GM23338 (cell line): ENCODE measurements at regions not wholly inside any gene's neighbourhood (a gene's known extent, or its start where the extent isn't known, plus 50 kb on each side); places are given as distances from the start of the nearest gene placed in this dataset.

Experiments used
- ATAC-seq: fragments of 200-7000 bp; cut with Tn5 transposase; 3 replicates; pipeline ENCODE4 v1.9.1; 2020
- DNase-seq: peaks from one replicate; pipeline ENCODE4 v3.0.0-alpha.2; 2015; ENCODE audit warnings: low spot score
- H2AFZ ChIP-seq: fragments of 200-600 bp; sonication (generic); 2 replicates; pipeline ENCODE4 v1.8.0; 2016; ENCODE audit warnings: antibody characterized with exemption, mild to moderate bottlenecking, moderate library complexity
- H3F3A ChIP-seq: fragments of 200-600 bp; sonication (generic); replicated peaks from 2 replicates; pipeline ENCODE4 v1.8.0; 2017; ENCODE audit warnings: antibody characterized with exemption, mixed run types, low read depth
- H3K27ac ChIP-seq: fragments of 200-600 bp; sonication (generic); 2 replicates; pipeline ENCODE4 v1.6.1; 2016; ENCODE audit warnings: low read depth
- H3K27me3 ChIP-seq: fragments of 200-600 bp; sonication (generic); 2 replicates; pipeline ENCODE4 v1.8.0; 2016; ENCODE audit warnings: mild to moderate bottlenecking, mixed run types, moderate library complexity; ENCODE audit not compliant: insufficient read depth
- H3K36me3 ChIP-seq: fragments of 200-600 bp; sonication (generic); 2 replicates; pipeline ENCODE4 v1.8.0; 2016; ENCODE audit warnings: mild to moderate bottlenecking; ENCODE audit not compliant: insufficient read depth
- H3K4me1 ChIP-seq: fragments of 200-600 bp; sonication (generic); 2 replicates; pipeline ENCODE4 v1.8.0; 2016; ENCODE audit warnings: mild to moderate bottlenecking, moderate library complexity; ENCODE audit not compliant: insufficient read depth
- H3K4me2 ChIP-seq: fragments of 200-600 bp; sonication (generic); 2 replicates; pipeline ENCODE4 v1.7.1; 2017; ENCODE audit warnings: mixed run types
- H3K4me3 ChIP-seq: fragments of 200-600 bp; sonication (generic); 2 replicates; pipeline ENCODE4 v1.6.1; 2016; ENCODE audit warnings: mixed run types
- H3K79me2 ChIP-seq: fragments of 200-600 bp; sonication (generic); replicated peaks from 2 replicates; pipeline ENCODE4 v1.8.0; 2017; ENCODE audit warnings: mild to moderate bottlenecking; ENCODE audit not compliant: insufficient read depth
- H3K9me2 ChIP-seq: fragments of 200-600 bp; sonication (generic); 2 replicates; pipeline ENCODE4 v1.8.0; 2017; ENCODE audit not compliant: insufficient read depth
- H4K20me1 ChIP-seq: fragments of 200-600 bp; sonication (generic); replicated peaks from 2 replicates; pipeline ENCODE4 v1.8.0; 2017; ENCODE audit warnings: mild to moderate bottlenecking; ENCODE audit not compliant: insufficient read depth
- H3K27ac Mint-ChIP-seq: 2 replicates; pipeline ENCODE4 v1.8.0; 2020; ENCODE audit warnings: inconsistent platforms, mild to moderate bottlenecking, moderate library complexity, mixed read lengths
- H3K27me3 Mint-ChIP-seq: 3 replicates; pipeline ENCODE4 v1.8.0; 2022; ENCODE audit warnings: low read depth, mild to moderate bottlenecking, moderate library complexity, mixed read lengths, inconsistent platforms; ENCODE audit not compliant: insufficient read depth, poor library complexity
- H3K36me3 Mint-ChIP-seq: 3 replicates; pipeline ENCODE4 v1.8.0; 2021; ENCODE audit warnings: low read depth, mild to moderate bottlenecking, inconsistent platforms, moderate library complexity, mixed read lengths
- H3K4me1 Mint-ChIP-seq: 3 replicates; pipeline ENCODE4 v1.8.0; 2020; ENCODE audit warnings: mild to moderate bottlenecking, inconsistent platforms, mixed read lengths
- H3K4me3 Mint-ChIP-seq: 3 replicates; pipeline ENCODE4 v1.8.0; 2021; ENCODE audit warnings: moderate library complexity, mild to moderate bottlenecking, inconsistent platforms, mixed read lengths
- H3K9me3 Mint-ChIP-seq: 3 replicates; pipeline ENCODE4 v1.8.0; 2020; ENCODE audit warnings: moderate library complexity, mild to moderate bottlenecking, inconsistent platforms, mixed read lengths
- CREB1 ChIP-seq: fragments of 250-450 bp; sonication (Bioruptor Pico); IDR thresholded peaks from 2 replicates; pipeline ENCODE4 v1.5.0; 2020; ENCODE audit warnings: low read depth, mild to moderate bottlenecking, moderate library complexity
- CTCF ChIP-seq, 2 experiments: fragments of 200-600 bp in 1 of 2; sonication (generic) in 1 of 2; conservative IDR thresholded peaks; 2 replicates each; pipeline versions ENCODE4 v1.5.1 to v1.6.1; 2016 to 2017; ENCODE audit warnings: antibody characterized with exemption in 2 of 2, low read depth in 2 of 2, mild to moderate bottlenecking in 2 of 2, moderate library complexity in 1 of 2
- ETS1 ChIP-seq: IDR thresholded peaks from 2 replicates; pipeline ENCODE4 v1.6.1; 2016; ENCODE audit warnings: antibody characterized with exemption
- EZH2 ChIP-seq: fragments of 200-600 bp; sonication (generic); IDR thresholded peaks from one replicate; pipeline ENCODE4 v1.8.0; 2017; ENCODE audit warnings: antibody characterized with exemption, mild to moderate bottlenecking, low read depth; ENCODE audit not compliant: unreplicated experiment
- EZH2phosphoT487 ChIP-seq: fragments of 200-600 bp; sonication (generic); IDR thresholded peaks from one replicate; pipeline ENCODE4 v1.8.1; 2018; ENCODE audit warnings: antibody characterized with exemption; ENCODE audit not compliant: unreplicated experiment
- JUNB ChIP-seq: IDR thresholded peaks from one replicate; pipeline ENCODE4 v1.6.1; 2016; ENCODE audit warnings: antibody characterized with exemption; ENCODE audit not compliant: unreplicated experiment
- NANOG ChIP-seq: IDR thresholded peaks from 2 replicates; pipeline ENCODE4 v1.6.1; 2016; ENCODE audit warnings: antibody characterized with exemption, borderline replicate concordance
- POLR2AphosphoS5 ChIP-seq: IDR thresholded peaks from 2 replicates; pipeline ENCODE4 v1.6.1; 2016; ENCODE audit warnings: antibody characterized with exemption, low read depth
- REST ChIP-seq: IDR thresholded peaks from one replicate; pipeline ENCODE4 v1.6.1; 2018; ENCODE audit warnings: antibody characterized with exemption; ENCODE audit not compliant: unreplicated experiment
- STAT1 ChIP-seq: IDR thresholded peaks from one replicate; pipeline ENCODE4 v1.6.1; 2016; ENCODE audit warnings: antibody characterized with exemption; ENCODE audit not compliant: unreplicated experiment
- ZNF114 ChIP-seq: fragments of 250-450 bp; sonication (Bioruptor Pico); IDR thresholded peaks from 2 replicates; pipeline ENCODE4 v1.5.0; 2020; ENCODE audit warnings: mild to moderate bottlenecking, moderate library complexity
- ZNF331 ChIP-seq: fragments of 250-450 bp; sonication (Bioruptor Pico); IDR thresholded peaks from 2 replicates; pipeline ENCODE4 v1.5.0; 2020; ENCODE audit warnings: low read depth, mild to moderate bottlenecking, moderate library complexity
- ZNF462 ChIP-seq: fragments of 250-450 bp; sonication (Bioruptor Pico); IDR thresholded peaks from 2 replicates; pipeline ENCODE4 v1.5.0; 2020; ENCODE audit warnings: mild to moderate bottlenecking, moderate library complexity

GRCh38 chr2:67341336-67341735 lies 55.8 kb upstream of the ETAA1 start:
- H3K4me1 Mint-ChIP-seq: peaks cover 26% of the 10 kb centered on the region; the same call in 2 of the 3 replicates
- Histone ChIP-seq H3K27ac (no peak overlapping the region), H4K20me1 (no peaks in the 10 kb centered on the region), H3F3A (peaks cover 10% of the 10 kb centered on the region; the same call in 1 of the 2 replicates), H3K79me2 (peaks cover 10% of the 10 kb centered on the region), H3K4me3 (no peak overlapping the region), H3K36me3 (peaks cover 25% of the 10 kb centered on the region), H3K4me2 (no peak overlapping the region), H3K27me3 (no peaks in the 10 kb centered on the region), H2AFZ (no peak overlapping the region), H3K9me2 (no peaks in the 10 kb centered on the region), H3K4me1 (no peaks in the 10 kb centered on the region)
- H3K36me3 Mint-ChIP-seq: no peaks in the 10 kb centered on the region; the same call in 2 of the 3 replicates
- DNase-seq (no peak), ATAC-seq (peak; percentile 16; the same call in 2 of the 3 replicates)
- TF ChIP-seq NANOG: no peak
- no peak; the same call in 1 of the 2 replicates for TF ChIP-seq POLR2AphosphoS5
- no peak for TF ChIP-seq ZNF462 (CRISPR knock-in tag)
- TF ChIP-seq CREB1 (CRISPR knock-in tag): no peak
- no peak for TF ChIP-seq ZNF331 (CRISPR knock-in tag)
- no peak for TF ChIP-seq EZH2phosphoT487
- TF ChIP-seq ZNF114: no peak
- no peak for TF ChIP-seq REST
- no peak for TF ChIP-seq EZH2
- no peak for TF ChIP-seq ETS1
- TF ChIP-seq CTCF (conservative IDR thresholded peaks at IDR 0.05; ENCODE audit: low read depth in 2 of 2): no peak
- no peak for TF ChIP-seq JUNB
- TF ChIP-seq STAT1: no peak
- peak overlapping the region; percentile 32; the same call in 1 of the 2 replicates for H3K27ac Mint-ChIP-seq
- no peaks in the 10 kb centered on the region for H3K9me3 Mint-ChIP-seq
- no peak overlapping the region; the same call in 2 of the 3 replicates for H3K4me3 Mint-ChIP-seq
- peaks cover 26% of the 10 kb centered on the region for H3K27me3 Mint-ChIP-seq
